ENCODE measurements at regions not wholly inside any gene's neighbourhood (a gene's known extent, or its start where the extent isn't known, plus 50 kb on each side); places are given as distances from the start of the nearest gene placed in this dataset.

GRCh38 chr4:38195911-38196310 is 235.7 kb downstream of the PTTG2 start:
- H3K36me3 ChIP-seq = no peaks in the 10 kb centered on the region
- no peaks in the 10 kb centered on the region for H3K27me3 ChIP-seq (ENCODE audit: insufficient read depth, low read depth, severe bottlenecking)
- no peak for DNase-seq
- no peak overlapping the region for H3K4me3 ChIP-seq (ENCODE audit: low read depth, low read length)
- peaks cover 5% of the 10 kb centered on the region for H3K9me3 ChIP-seq (ENCODE audit: severe bottlenecking)
- H3K27ac ChIP-seq = no peak overlapping the region
- no peak for TF ChIP-seq CTCF (IDR thresholded peaks at IDR 0.05; ENCODE audit: low read depth, low read length)

- TF ChIP-seq CTCF (IDR thresholded peaks at IDR 0.05; ENCODE audit: low read depth, low read length) = no peak
- H3K4me3 ChIP-seq (ENCODE audit: low read depth, low read length) = no peak overlapping the region
- no peaks in the 10 kb centered on the region for H3K27me3 ChIP-seq (ENCODE audit: insufficient read depth, low read depth, severe bottlenecking)
- H3K9me3 ChIP-seq (ENCODE audit: severe bottlenecking) = no peaks in the 10 kb centered on the region
- DNase-seq = no peak
- H3K27ac ChIP-seq = no peak overlapping the region
- no peaks in the 10 kb centered on the region for H3K36me3 ChIP-seq
Measured at GRCh38 chr4:38202242-38202641, 242.0 kb downstream of the PTTG2 start.

GRCh38 chr4:38203609-38204008 is 243.4 kb downstream of the PTTG2 start:
- DNase-seq = no peak
- Histone ChIP-seq H3K9me3 (ENCODE audit: severe bottlenecking) (no peaks in the 10 kb centered on the region), H3K27me3 (ENCODE audit: insufficient read depth, low read depth, severe bottlenecking) (no peaks in the 10 kb centered on the region), H3K27ac (no peak overlapping the region), H3K36me3 (no peaks in the 10 kb centered on the region), H3K4me3 (ENCODE audit: low read depth, low read length) (no peak overlapping the region)
- TF ChIP-seq CTCF (IDR thresholded peaks at IDR 0.05; ENCODE audit: low read depth, low read length) = no peak

- Histone ChIP-seq H3K36me3 (no peaks in the 10 kb centered on the region), H3K4me3 (ENCODE audit: low read depth, low read length) (no peak overlapping the region), H3K9me3 (ENCODE audit: severe bottlenecking) (no peaks in the 10 kb centered on the region), H3K27me3 (ENCODE audit: insufficient read depth, low read depth, severe bottlenecking) (no peaks in the 10 kb centered on the region), H3K27ac (no peak overlapping the region)
- no peak for TF ChIP-seq CTCF (IDR thresholded peaks at IDR 0.05; ENCODE audit: low read depth, low read length)
- no peak for DNase-seq
Measured at GRCh38 chr4:38204339-38205035, 244.3 kb downstream of the PTTG2 start.

- H3K27ac ChIP-seq = no peak overlapping the region
Measured at GRCh38 chr4:38205261-38205660, 245.1 kb downstream of the PTTG2 start.

More at GRCh38 chr4:38205261-38205660, 245.1 kb downstream of the PTTG2 start:
- no peaks in the 10 kb centered on the region for H3K36me3 ChIP-seq
- no peaks in the 10 kb centered on the region for H3K9me3 ChIP-seq (ENCODE audit: severe bottlenecking)
- DNase-seq = no peak
- no peak for TF ChIP-seq CTCF (IDR thresholded peaks at IDR 0.05; ENCODE audit: low read depth, low read length)
- no peak overlapping the region for H3K4me3 ChIP-seq (ENCODE audit: low read depth, low read length)
- no peaks in the 10 kb centered on the region for H3K27me3 ChIP-seq (ENCODE audit: insufficient read depth, low read depth, severe bottlenecking)

Data from WERI-Rb-1 (cell line).